ENCODE measurements at regions not wholly inside any gene's neighbourhood (a gene's known extent, or its start where the extent isn't known, plus 50 kb on each side); places are given as distances from the start of the nearest gene placed in this dataset.

DNA sequence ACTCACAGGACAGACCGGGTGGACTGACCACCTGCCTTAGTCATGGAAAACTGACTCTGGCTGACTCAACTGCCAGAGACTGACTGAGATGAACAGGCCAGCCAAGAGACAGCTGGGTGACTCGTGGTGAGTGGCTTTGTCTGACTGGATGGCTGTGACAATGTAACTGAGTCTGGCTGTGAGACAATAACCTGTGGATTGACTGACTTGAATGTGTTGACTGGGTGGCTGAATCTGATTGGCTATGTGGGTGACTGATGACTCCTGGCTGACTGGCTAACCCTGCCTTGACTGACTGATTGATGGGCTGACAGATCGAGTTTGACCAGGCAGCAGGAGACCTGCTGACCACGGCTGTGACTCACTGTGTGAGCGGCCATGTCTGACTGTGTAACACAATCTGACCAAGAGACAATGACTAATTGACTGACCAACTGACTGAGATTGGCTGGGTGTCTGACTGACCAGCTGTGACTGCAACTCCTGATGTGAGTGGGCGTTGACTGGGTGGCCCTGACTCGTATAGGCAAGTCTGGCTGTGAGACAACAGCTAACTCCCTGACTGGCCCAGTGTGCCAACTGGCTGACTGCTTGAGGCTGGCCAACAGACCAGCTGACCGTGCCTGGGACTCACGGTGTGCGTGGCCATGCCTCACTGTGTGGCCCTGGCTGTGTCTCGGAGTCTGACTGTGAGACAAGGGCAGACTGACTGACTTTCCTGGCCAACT, 509.1 kb downstream of the SHQ1 start:
- ChIA-PET POLR2A (ENCODE audit: low non-redundant PET) (no interaction called here), CTCF (no interaction called here)
- no peak for DNase-seq (ENCODE audit: low spot score)
- Histone ChIP-seq H3K36me3 (ENCODE audit: insufficient read depth, low read length, poor library complexity, severe bottlenecking) (no peaks in the 10 kb centered on the region), H3K4me3 (ENCODE audit: low read depth, low read length, poor library complexity, severe bottlenecking) (no peak overlapping the region), H3K9me3 (ENCODE audit: low read depth, low read length, poor library complexity, severe bottlenecking) (no peaks in the 10 kb centered on the region), H3K27ac (ENCODE audit: low read depth, low read length, poor library complexity, severe bottlenecking) (no peak overlapping the region), H3K27me3 (replicated peaks; ENCODE audit: insufficient read depth, low read depth, low read length, poor library complexity) (no peaks in the 10 kb centered on the region), H3K4me1 (ENCODE audit: insufficient read depth, low read length, poor library complexity, severe bottlenecking) (no peaks in the 10 kb centered on the region)
- TF ChIP-seq, protein P1, sequence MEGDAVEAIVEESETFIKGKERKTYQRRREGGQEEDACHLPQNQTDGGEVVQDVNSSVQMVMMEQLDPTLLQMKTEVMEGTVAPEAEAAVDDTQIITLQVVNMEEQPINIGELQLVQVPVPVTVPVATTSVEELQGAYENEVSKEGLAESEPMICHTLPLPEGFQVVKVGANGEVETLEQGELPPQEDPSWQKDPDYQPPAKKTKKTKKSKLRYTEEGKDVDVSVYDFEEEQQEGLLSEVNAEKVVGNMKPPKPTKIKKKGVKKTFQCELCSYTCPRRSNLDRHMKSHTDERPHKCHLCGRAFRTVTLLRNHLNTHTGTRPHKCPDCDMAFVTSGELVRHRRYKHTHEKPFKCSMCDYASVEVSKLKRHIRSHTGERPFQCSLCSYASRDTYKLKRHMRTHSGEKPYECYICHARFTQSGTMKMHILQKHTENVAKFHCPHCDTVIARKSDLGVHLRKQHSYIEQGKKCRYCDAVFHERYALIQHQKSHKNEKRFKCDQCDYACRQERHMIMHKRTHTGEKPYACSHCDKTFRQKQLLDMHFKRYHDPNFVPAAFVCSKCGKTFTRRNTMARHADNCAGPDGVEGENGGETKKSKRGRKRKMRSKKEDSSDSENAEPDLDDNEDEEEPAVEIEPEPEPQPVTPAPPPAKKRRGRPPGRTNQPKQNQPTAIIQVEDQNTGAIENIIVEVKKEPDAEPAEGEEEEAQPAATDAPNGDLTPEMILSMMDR (conservative IDR thresholded peaks at IDR 0.05; ENCODE audit: low read depth, low read length), result no peak
- TF ChIP-seq EZH2 (IDR thresholded peaks at IDR 0.05; ENCODE audit: borderline replicate concordance, low read depth, low read length, poor library complexity, severe bottlenecking), result no peak
- BruUV-seq (replicated peaks), result no TSS peak
- intact Hi-C loops (cut with micrococcal nuclease; ENCODE audit: unreplicated experiment), result no loop called here

DNA sequence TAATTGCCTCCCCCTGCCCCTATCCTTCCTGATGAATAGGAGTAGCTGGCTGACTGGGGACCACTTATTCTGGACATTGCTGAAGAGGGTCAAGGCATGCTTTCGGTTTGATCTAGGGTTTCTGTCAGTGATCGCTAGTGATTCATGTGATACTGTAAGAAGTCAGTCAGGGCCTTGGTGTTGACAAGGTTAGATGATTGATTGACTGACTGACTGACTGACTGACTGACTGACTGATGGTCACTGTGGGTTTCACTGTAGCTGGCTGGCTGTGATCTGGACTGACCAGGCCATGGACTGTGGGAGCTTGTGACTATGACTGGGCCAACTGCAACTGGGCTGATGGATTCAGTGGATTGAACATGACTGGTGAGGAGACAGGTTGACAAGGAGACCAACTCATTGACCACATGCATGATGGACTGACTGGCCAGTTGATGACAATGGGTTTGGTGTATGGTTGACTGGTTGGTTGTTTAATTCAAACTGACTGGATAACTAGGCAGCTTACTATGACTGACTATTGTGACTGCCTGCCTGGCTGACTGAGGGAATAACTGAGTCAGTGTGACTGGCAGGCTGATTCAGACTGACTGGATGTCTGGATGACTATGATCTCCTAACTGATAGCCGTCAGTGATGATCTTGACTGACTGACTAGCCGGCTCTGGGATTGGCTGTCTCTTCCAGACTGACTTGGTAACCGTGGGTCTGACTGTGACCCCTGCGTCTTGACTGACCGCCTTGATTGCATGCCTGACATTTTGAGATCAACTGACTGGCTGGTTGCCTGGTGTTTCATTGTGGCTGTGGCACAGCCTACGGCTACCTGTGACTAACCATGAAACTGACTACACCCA, 509.9 kb downstream of the SHQ1 start:
- no peak overlapping the region for H3K27ac ChIP-seq (ENCODE audit: low read depth, low read length, poor library complexity, severe bottlenecking)
- no peaks in the 10 kb centered on the region for H3K9me3 ChIP-seq (ENCODE audit: low read depth, low read length, poor library complexity, severe bottlenecking)
- no peaks in the 10 kb centered on the region for H3K4me1 ChIP-seq (ENCODE audit: insufficient read depth, low read length, poor library complexity, severe bottlenecking)
- DNase-seq (ENCODE audit: low spot score), result no peak
- H3K36me3 ChIP-seq (ENCODE audit: insufficient read depth, low read length, poor library complexity, severe bottlenecking), result no peaks in the 10 kb centered on the region
- intact Hi-C loops (cut with micrococcal nuclease; ENCODE audit: unreplicated experiment), result no loop called here
- ChIA-PET CTCF (no interaction called here), POLR2A (ENCODE audit: low non-redundant PET) (no interaction called here)
- TF ChIP-seq, protein P1 (conservative IDR thresholded peaks at IDR 0.05; ENCODE audit: low read depth, low read length), result no peak
- TF ChIP-seq EZH2 (IDR thresholded peaks at IDR 0.05; ENCODE audit: borderline replicate concordance, low read depth, low read length, poor library complexity, severe bottlenecking), result no peak
- no peak overlapping the region for H3K4me3 ChIP-seq (ENCODE audit: low read depth, low read length, poor library complexity, severe bottlenecking)
- H3K27me3 ChIP-seq (replicated peaks; ENCODE audit: insufficient read depth, low read depth, low read length, poor library complexity), result no peaks in the 10 kb centered on the region
- BruUV-seq (replicated peaks), result no TSS peak

DNA sequence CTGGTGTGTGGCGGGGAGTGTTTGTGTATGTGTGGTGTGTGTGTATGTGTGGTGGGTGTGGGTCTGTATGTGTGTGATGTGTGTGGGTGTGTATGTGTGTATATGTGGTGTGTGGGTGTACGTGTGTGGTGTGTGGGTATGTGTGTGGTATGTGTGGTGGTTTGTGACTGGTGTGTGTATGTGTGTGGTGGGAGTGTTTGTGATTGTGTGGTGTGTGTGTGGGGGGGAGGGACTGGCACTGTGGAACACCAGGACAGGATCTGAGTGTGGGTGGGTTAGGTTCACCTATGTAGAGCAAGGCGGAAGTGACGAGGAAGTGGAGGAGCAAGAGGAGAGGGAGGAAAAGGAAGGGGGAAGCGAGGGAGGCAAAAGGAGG, 510.8 kb downstream of the SHQ1 start:
- H3K4me3 ChIP-seq (ENCODE audit: low read depth, low read length, poor library complexity, severe bottlenecking), result no peak overlapping the region
- H3K4me1 ChIP-seq (ENCODE audit: insufficient read depth, low read length, poor library complexity, severe bottlenecking), result no peaks in the 10 kb centered on the region
- ChIA-PET POLR2A (ENCODE audit: low non-redundant PET) (no interaction called here), CTCF (no interaction called here)
- no peak overlapping the region for H3K27ac ChIP-seq (ENCODE audit: low read depth, low read length, poor library complexity, severe bottlenecking)
- H3K9me3 ChIP-seq (ENCODE audit: low read depth, low read length, poor library complexity, severe bottlenecking), result no peaks in the 10 kb centered on the region
- DNase-seq (ENCODE audit: low spot score), result no peak
- TF ChIP-seq EZH2 (IDR thresholded peaks at IDR 0.05; ENCODE audit: borderline replicate concordance, low read depth, low read length, poor library complexity, severe bottlenecking), result no peak
- TF ChIP-seq, protein P1 (conservative IDR thresholded peaks at IDR 0.05; ENCODE audit: low read depth, low read length), result no peak
- no TSS peak for BruUV-seq (replicated peaks)
- intact Hi-C loops (cut with micrococcal nuclease; ENCODE audit: unreplicated experiment), result no loop called here
- H3K27me3 ChIP-seq (replicated peaks; ENCODE audit: insufficient read depth, low read depth, low read length, poor library complexity), result no peaks in the 10 kb centered on the region
- no peaks in the 10 kb centered on the region for H3K36me3 ChIP-seq (ENCODE audit: insufficient read depth, low read length, poor library complexity, severe bottlenecking)
